CD4-positive, alpha-beta T cell treated with Interleukin-10 for 1 hour (primary cell): ENCODE measurements at regions not wholly inside any gene's neighbourhood (a gene's known extent, or its start where the extent isn't known, plus 50 kb on each side); places are given as distances from the start of the nearest gene placed in this dataset.

Source experiments
- DNase-seq: peaks from one replicate; pipeline ENCODE4 v3.0.0-alpha.2; 2020

- DNase-seq, result no peak
These were observed 199.1 kb upstream of the POU3F3 start for GRCh38 chr2:104654811-104655210.

GRCh38 chr2:104656571-104657163 is 197.2 kb upstream of the POU3F3 start:
- no peak for DNase-seq

- peak; percentile 6 for DNase-seq
These were observed 195.6 kb upstream of the POU3F3 start for GRCh38 chr2:104658144-104658835.

- no peak for DNase-seq
These were observed 194.9 kb upstream of the POU3F3 start for GRCh38 chr2:104658904-104659591.

GRCh38 chr2:104660991-104661390 is 192.9 kb upstream of the POU3F3 start:
- no peak for DNase-seq

- DNase-seq, result no peak
These were observed 189.2 kb upstream of the POU3F3 start for GRCh38 chr2:104664672-104665071.

- no peak for DNase-seq
These were observed 185.3 kb upstream of the POU3F3 start for GRCh38 chr2:104668631-104669030.

- no peak for DNase-seq
These were observed 180.7 kb upstream of the POU3F3 start for GRCh38 chr2:104673225-104673624.

- DNase-seq, result no peak
These were observed 175.7 kb upstream of the POU3F3 start for GRCh38 chr2:104678181-104678580.

- DNase-seq, result no peak
These were observed 168.3 kb upstream of the POU3F3 start for GRCh38 chr2:104685591-104685990.

GRCh38 chr2:104687147-104687546 is 166.8 kb upstream of the POU3F3 start:
- no peak for DNase-seq

GRCh38 chr2:104690255-104690984 is 163.5 kb upstream of the POU3F3 start:
- no peak for DNase-seq

GRCh38 chr2:104698276-104698675 is 155.6 kb upstream of the POU3F3 start:
- DNase-seq, result no peak

GRCh38 chr2:104701411-104701911 is 152.5 kb upstream of the POU3F3 start:
- DNase-seq, result no peak

- DNase-seq, result no peak
These were observed 151.7 kb upstream of the POU3F3 start for GRCh38 chr2:104702031-104702850.

- DNase-seq, result no peak
These were observed 150.2 kb upstream of the POU3F3 start for GRCh38 chr2:104703669-104704068.

- no peak for DNase-seq
These were observed 149.2 kb upstream of the POU3F3 start for GRCh38 chr2:104704496-104705245.

GRCh38 chr2:104707056-104707455 is 146.9 kb upstream of the POU3F3 start:
- no peak for DNase-seq

GRCh38 chr2:104708967-104709366 is 144.9 kb upstream of the POU3F3 start:
- DNase-seq, result no peak

GRCh38 chr2:104716061-104716460 is 137.9 kb upstream of the POU3F3 start:
- DNase-seq, result no peak

- no peak for DNase-seq
These were observed 120.5 kb upstream of the POU3F3 start for GRCh38 chr2:104733226-104733943.
